Panc1 (cell line): ENCODE measurements at regions not wholly inside any gene's neighbourhood (a gene's known extent, or its start where the extent isn't known, plus 50 kb on each side); places are given as distances from the start of the nearest gene placed in this dataset.

Experiments
- POLR2AphosphoS5 ChIP-seq: IDR thresholded peaks from 2 replicates; pipeline ENCODE4 v1.6.1; 2012; ENCODE audit warnings: mild to moderate bottlenecking, low read depth, low read length, moderate library complexity
- TF ChIP-seq, protein P1 (sequence below): fragments of 450-650 bp; IDR thresholded peaks from 2 replicates; pipeline ENCODE4 v1.5.1; 2017; ENCODE audit warnings: mild to moderate bottlenecking
- TF ChIP-seq, protein P2 (sequence below), 2 experiments: IDR thresholded peaks; 2 replicates each; pipeline ENCODE4 v1.6.1; 2011 to 2012; ENCODE audit warnings: low read depth in 2 of 2, control low read depth in 1 of 2, low read length in 1 of 2, mild to moderate bottlenecking in 1 of 2, moderate library complexity in 1 of 2; ENCODE audit not compliant: insufficient read depth in 1 of 2

DNA sequence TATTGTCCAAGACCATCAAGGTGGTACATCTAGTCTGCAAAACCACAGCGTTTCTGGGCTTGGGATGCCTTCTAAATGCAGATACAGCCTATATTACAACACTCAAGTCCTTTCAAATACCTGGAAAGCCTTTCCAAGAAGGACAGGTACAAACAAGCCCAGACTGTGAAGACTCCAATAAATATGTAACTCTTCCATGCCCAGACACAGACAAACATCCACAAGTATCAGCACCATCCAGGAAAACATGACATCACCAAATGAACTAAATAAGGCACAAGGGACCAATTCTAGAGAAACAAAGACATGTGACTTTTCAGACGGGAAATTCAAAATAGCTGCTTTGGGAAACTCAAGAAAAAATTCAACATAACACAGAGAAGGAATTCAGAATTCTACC, 152.7 kb upstream of the POC5 start:
- TF ChIP-seq POLR2AphosphoS5: no peak
- TF ChIP-seq, protein P1, sequence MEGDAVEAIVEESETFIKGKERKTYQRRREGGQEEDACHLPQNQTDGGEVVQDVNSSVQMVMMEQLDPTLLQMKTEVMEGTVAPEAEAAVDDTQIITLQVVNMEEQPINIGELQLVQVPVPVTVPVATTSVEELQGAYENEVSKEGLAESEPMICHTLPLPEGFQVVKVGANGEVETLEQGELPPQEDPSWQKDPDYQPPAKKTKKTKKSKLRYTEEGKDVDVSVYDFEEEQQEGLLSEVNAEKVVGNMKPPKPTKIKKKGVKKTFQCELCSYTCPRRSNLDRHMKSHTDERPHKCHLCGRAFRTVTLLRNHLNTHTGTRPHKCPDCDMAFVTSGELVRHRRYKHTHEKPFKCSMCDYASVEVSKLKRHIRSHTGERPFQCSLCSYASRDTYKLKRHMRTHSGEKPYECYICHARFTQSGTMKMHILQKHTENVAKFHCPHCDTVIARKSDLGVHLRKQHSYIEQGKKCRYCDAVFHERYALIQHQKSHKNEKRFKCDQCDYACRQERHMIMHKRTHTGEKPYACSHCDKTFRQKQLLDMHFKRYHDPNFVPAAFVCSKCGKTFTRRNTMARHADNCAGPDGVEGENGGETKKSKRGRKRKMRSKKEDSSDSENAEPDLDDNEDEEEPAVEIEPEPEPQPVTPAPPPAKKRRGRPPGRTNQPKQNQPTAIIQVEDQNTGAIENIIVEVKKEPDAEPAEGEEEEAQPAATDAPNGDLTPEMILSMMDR: no peak
- TF ChIP-seq, protein P2, sequence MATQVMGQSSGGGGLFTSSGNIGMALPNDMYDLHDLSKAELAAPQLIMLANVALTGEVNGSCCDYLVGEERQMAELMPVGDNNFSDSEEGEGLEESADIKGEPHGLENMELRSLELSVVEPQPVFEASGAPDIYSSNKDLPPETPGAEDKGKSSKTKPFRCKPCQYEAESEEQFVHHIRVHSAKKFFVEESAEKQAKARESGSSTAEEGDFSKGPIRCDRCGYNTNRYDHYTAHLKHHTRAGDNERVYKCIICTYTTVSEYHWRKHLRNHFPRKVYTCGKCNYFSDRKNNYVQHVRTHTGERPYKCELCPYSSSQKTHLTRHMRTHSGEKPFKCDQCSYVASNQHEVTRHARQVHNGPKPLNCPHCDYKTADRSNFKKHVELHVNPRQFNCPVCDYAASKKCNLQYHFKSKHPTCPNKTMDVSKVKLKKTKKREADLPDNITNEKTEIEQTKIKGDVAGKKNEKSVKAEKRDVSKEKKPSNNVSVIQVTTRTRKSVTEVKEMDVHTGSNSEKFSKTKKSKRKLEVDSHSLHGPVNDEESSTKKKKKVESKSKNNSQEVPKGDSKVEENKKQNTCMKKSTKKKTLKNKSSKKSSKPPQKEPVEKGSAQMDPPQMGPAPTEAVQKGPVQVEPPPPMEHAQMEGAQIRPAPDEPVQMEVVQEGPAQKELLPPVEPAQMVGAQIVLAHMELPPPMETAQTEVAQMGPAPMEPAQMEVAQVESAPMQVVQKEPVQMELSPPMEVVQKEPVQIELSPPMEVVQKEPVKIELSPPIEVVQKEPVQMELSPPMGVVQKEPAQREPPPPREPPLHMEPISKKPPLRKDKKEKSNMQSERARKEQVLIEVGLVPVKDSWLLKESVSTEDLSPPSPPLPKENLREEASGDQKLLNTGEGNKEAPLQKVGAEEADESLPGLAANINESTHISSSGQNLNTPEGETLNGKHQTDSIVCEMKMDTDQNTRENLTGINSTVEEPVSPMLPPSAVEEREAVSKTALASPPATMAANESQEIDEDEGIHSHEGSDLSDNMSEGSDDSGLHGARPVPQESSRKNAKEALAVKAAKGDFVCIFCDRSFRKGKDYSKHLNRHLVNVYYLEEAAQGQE (IDR thresholded peaks at IDR 0.05; ENCODE audit: insufficient read depth in 1 of 2, low read depth in 2 of 2, low read length in 1 of 2): no peak
